ENCODE measurements at regions not wholly inside any gene's neighbourhood (a gene's known extent, or its start where the extent isn't known, plus 50 kb on each side); places are given as distances from the start of the nearest gene placed in this dataset.

GRCh38 chr10:53052521-53053164 is 280.1 kb upstream of the MBL2 start:
- no peak for TF ChIP-seq CTCF (IDR thresholded peaks at IDR 0.05)
- no peak for TF ChIP-seq PBX3 (IDR thresholded peaks at IDR 0.05)
- no peak for TF ChIP-seq MAZ (IDR thresholded peaks at IDR 0.05; ENCODE audit: borderline replicate concordance, low read depth, low read length)

All from A549 (cell line).